Heart right ventricle (tissue), 16 donors: ENCODE measurements at regions not wholly inside any gene's neighbourhood (a gene's known extent, or its start where the extent isn't known, plus 50 kb on each side); places are given as distances from the start of the nearest gene placed in this dataset.

Experiments used
- ATAC-seq, 8 donors: fragments of 200-7000 bp; cut with Tn5 transposase; one replicate each; pipeline ENCODE4 v1.9.1; 2020; ENCODE audit warnings: mild to moderate bottlenecking in 8 of 8, moderate library complexity in 8 of 8, moderate number of reproducible peaks in 1 of 8
- DNase-seq, 2 donors: peaks; one replicate each; pipeline ENCODE4 v3.0.0-alpha.2; 2020
- H3K27ac ChIP-seq, 10 donors: fragments of 200-600 bp; sonication (generic) in 2 of 10; one replicate each; pipeline versions ENCODE4 v1.5.0 to v1.8.0; 2020 to 2022; ENCODE audit warnings: mild to moderate bottlenecking in 3 of 10
- H3K27me3 ChIP-seq, 7 donors: fragments of 200-600 bp; one replicate each; pipeline ENCODE4 v1.8.0; 2021 to 2022; ENCODE audit warnings: mild to moderate bottlenecking in 2 of 7
- H3K36me3 ChIP-seq, 9 donors: fragments of 200-600 bp; sonication (generic) in 1 of 9; one replicate each; pipeline versions ENCODE4 v1.5.0 to v1.8.0; 2020 to 2022; ENCODE audit warnings: mild to moderate bottlenecking in 2 of 9
- H3K4me1 ChIP-seq, 9 donors: fragments of 200-600 bp; sonication (generic) in 1 of 9; one replicate each; pipeline versions ENCODE4 v1.5.0 to v1.8.0; 2020 to 2022; ENCODE audit warnings: mild to moderate bottlenecking in 4 of 9
- H3K4me3 ChIP-seq, 10 donors: fragments of 200-600 bp; sonication (generic) in 2 of 10; one replicate each; pipeline versions ENCODE4 v1.5.0 to v1.8.0; 2020 to 2022; ENCODE audit warnings: mild to moderate bottlenecking in 7 of 10, moderate library complexity in 2 of 10
- H3K9me3 ChIP-seq, 11 donors: fragments of 200-600 bp in 10 of 11; sonication (generic) in 2 of 11; one replicate each; pipeline versions ENCODE4 v1.5.0 to v1.8.0; 2013 to 2022; ENCODE audit warnings: mild to moderate bottlenecking in 2 of 11, control low read depth in 1 of 11, moderate library complexity in 1 of 11
- WGBS, 2 donors: extraction: QIAGEN DNeasy Blood & Tissue Kit; methylation state at CpG; one replicate each; pipeline ENCODE4 v1.1.7; 2013; ENCODE audit warnings: inconsistent platforms in 1 of 2; 5-methylcytosine and 5-hydroxymethylcytosine counted together
- intact Hi-C, 10 donors: fragments of 100-400 bp; cut with DNase I; formaldehyde crosslinking; loops; one replicate each; pipeline versions ENCODE4 v1.11.1 to v1.14.2; 2022
- TF ChIP-seq, protein P1 (sequence below), 9 donors: fragments of 200-600 bp; sonication (generic) in 2 of 9; IDR thresholded peaks; one replicate each; pipeline versions ENCODE4 v1.5.0 to v1.8.0; 2021 to 2022; ENCODE audit warnings: antibody characterized with exemption in 9 of 9, mild to moderate bottlenecking in 5 of 9, moderate library complexity in 1 of 9
- donor health status: Arrhythmogenic right ventricular cardiomyopathy.
- donor health status: ischemic (EF 13 %, LVEDD 7.1; RV severe dilation, severe dysfunction).
- donor health status: healthy with polysubstance abuse.
- donor health status: DM: no; HTN: yes; CAD: no.
- donor health status: DM: no; HTN: no; CAD: no.
- donor health status: ischemic (EF 25% LVEDD 6.9; RV normal size, moderate dysfunction).
- donor health status: ischemic (EF 25% LVEDD 5.7; RV mildly dilated, moderate dysfunction).
- donor health status: healthy.
- donor health status: DM: yes; HTN: yes; CAD: no.
- donor health status: Ischemic cardiomyopathy.
- donor health status: ischemic (EF 35%, LVEDD 5.7; RV mildly dilated, moderate dysfunction).
- donor health status: nonischemic (EF 11% LVEDD 7.7; RV severe dilation, severe dysfunction).
- donor health status: DM: yes; HTN: yes; CAD: no.
- donor health status: PGD.
- donor health status: ischemic (EF 29% LVEDD 5.4; RV normal size, mild dysfunction).
- donor health status: nonischemic (EF 23%, LVEDD 6.1; RV moderate dilation, normal function).

DNA sequence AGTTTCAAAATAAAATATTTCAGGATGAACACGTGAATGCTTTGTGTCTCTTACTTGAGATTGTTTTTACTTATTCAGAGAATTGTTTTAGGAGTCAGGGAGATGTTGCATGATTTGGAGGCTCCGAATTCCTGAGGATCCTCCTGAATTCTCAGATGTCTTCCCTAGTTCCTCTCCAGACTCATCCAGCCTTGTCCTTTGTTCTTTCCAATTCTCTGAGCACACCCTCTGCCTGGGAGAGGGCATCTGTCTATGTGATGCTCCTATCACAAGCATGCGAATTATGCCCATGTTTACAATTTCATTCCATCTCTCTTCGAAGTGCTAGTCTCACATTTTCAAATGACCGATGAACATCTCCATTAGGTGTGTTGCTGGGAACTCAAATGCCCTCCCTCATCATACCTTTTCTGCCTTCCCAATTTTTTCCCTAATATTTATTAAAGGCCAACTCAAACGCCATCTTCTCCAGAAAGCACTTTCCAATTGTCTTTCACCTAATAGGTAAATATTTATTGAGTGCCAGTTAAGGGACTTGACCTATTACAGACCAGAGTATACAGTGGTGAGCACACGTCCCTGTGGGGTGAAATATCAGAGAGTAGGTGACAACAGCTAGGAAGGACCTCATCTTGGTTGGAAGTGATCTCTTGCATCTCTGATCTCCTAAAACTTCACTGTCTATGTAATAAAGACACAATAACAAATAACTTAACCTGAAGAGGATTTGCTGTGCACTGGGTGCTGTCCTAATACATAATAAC lies 64.4 kb downstream of the ARF6 start:
- H3K27me3 ChIP-seq = no peaks in the 10 kb centered on the region
- H3K9me3 ChIP-seq = no peaks in the 10 kb centered on the region
- no peak for DNase-seq
- no peak for ATAC-seq
- intact Hi-C loops = no loop called here
- peaks cover 0 to 9% (median 0%) of the 10 kb centered on the region in 9 donors for H3K4me1 ChIP-seq
- TF ChIP-seq, protein P1, sequence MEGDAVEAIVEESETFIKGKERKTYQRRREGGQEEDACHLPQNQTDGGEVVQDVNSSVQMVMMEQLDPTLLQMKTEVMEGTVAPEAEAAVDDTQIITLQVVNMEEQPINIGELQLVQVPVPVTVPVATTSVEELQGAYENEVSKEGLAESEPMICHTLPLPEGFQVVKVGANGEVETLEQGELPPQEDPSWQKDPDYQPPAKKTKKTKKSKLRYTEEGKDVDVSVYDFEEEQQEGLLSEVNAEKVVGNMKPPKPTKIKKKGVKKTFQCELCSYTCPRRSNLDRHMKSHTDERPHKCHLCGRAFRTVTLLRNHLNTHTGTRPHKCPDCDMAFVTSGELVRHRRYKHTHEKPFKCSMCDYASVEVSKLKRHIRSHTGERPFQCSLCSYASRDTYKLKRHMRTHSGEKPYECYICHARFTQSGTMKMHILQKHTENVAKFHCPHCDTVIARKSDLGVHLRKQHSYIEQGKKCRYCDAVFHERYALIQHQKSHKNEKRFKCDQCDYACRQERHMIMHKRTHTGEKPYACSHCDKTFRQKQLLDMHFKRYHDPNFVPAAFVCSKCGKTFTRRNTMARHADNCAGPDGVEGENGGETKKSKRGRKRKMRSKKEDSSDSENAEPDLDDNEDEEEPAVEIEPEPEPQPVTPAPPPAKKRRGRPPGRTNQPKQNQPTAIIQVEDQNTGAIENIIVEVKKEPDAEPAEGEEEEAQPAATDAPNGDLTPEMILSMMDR (IDR thresholded peaks at IDR 0.05) = no peak
- 87% methylated on average over 7 of the region's 7 CpGs for WGBS, 2 donors
- no peak overlapping the region for H3K27ac ChIP-seq
- no peaks in the 10 kb centered on the region for H3K36me3 ChIP-seq
- no peak overlapping the region for H3K4me3 ChIP-seq

DNA sequence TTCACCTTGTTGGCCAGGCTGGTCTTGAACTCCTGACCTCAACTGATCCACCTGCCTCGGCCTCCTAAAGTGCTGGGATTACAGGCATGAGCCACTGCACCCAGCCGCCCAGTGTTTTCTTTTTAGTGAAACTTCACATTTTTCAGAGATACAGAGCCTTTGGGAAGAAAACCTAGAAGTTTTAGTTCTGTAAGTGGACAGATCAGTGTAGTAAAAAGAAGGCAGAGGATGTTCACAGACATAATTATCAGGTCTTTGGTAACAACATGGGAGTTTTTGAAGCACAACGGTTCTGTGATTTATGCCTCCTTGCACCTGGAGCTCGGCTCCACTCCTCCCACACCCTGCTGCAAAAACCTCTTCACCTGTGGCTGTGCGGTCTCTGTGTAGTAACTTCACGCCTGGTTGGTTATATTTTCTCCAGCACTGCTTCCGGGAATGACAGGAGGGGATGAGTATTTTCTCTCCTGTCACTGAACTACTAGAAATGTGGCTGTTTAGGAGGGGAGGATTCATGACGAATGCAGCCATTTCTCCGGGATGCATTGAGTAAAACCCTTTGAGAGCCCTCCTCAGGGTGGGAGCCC lies 67.0 kb downstream of the ARF6 start:
- Histone ChIP-seq H3K4me1 (peaks cover 0 to 4% (median 0%) of the 10 kb centered on the region in 9 donors), H3K9me3 (no peaks in the 10 kb centered on the region), H3K36me3 (no peaks in the 10 kb centered on the region), H3K4me3 (no peak overlapping the region), H3K27ac (no peak overlapping the region), H3K27me3 (no peaks in the 10 kb centered on the region)
- DNase-seq (no peak), ATAC-seq (no peak)
- TF ChIP-seq, protein P1 (IDR thresholded peaks at IDR 0.05) = no peak
- 87 to 89% methylated on average over 9 of the region's 9 CpGs for WGBS, 2 donors
- intact Hi-C loops = loop anchor here in 1 of 10 donors (10.0 kb wide), 1 partner anchor 45 kb away; no protein-coding TSS in a partner anchor

DNA sequence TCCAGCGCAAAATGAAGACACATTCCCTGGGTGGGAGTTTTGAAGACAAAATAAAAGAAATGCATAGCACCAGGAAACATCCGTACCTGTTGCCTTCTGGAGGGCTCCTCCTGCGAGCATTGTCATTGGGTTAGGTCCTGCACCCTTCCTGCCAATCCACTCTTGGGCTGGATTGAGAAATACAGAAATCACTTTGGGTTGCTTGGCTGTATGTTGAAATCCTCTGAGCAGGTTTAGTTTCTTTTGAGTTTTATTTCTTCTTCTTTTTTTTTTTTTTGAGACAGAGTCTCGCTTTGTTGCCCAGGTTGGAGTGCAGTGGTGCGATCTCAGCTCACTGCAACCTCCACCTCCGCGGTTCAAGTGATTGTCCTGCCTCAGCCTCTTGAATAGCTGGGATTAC lies 67.6 kb downstream of the ARF6 start:
- Histone ChIP-seq H3K36me3 (no peaks in the 10 kb centered on the region), H3K4me3 (no peak overlapping the region), H3K4me1 (peaks cover 0 to 4% (median 0%) of the 10 kb centered on the region in 9 donors), H3K27ac (no peak overlapping the region), H3K27me3 (no peaks in the 10 kb centered on the region), H3K9me3 (no peaks in the 10 kb centered on the region)
- DNase-seq (no peak), ATAC-seq (no peak)
- intact Hi-C loops = loop anchor here in 1 of 10 donors (10.0 kb wide), 1 partner anchor 46 kb away; no protein-coding TSS in a partner anchor
- WGBS, 2 donors = 83 to 84% methylated on average over 7 of the region's 7 CpGs
- TF ChIP-seq, protein P1 (IDR thresholded peaks at IDR 0.05) = no peak

DNA sequence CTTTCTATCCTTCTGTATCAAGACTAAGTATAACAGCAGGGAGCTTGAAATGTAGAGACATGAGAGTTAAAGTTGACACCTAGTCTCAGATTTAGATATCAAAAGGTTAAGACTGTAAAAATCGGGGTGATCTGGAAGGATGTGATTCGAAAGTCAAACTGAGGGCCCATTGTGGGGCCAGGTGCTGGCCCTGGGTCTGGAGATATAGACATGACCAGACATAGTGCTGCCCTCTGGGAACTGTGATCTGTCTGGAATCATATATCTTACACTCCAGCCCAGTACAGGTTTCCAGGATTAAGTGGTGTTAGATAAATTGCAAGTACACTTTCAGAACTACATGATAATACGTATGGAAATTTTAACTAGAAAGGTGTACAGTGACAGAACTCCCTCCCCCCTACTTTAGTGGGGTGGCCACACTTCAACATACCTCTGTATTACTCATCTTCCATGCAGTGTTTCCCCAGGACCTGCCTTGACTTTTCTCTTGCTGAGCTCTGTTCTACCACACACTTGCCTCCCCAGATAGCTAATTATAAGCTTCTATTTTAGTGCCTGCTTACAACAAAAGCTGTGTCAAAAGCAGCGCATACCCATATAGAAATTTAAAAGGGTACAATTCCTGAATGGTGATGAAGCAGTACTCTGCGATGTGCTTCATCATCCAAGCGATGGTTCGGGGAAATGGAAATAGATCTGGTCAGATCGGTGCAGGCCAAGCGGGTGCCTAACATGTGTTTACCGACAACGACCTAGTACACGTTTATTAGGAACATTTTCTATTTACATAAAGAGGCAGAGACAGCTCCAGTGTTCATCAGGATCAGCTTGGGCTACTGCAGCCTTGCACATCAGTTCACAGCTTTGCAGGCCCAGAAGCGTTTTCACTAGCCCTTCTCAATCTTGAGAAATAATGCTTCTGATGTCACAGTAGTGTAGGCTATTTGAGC lies 68.7 kb downstream of the ARF6 start:
- DNase-seq = no peak
- Histone ChIP-seq H3K27ac (no peak overlapping the region), H3K4me1 (peaks cover 0 to 7% (median 0%) of the 10 kb centered on the region in 9 donors), H3K4me3 (no peak overlapping the region), H3K9me3 (no peaks in the 10 kb centered on the region), H3K27me3 (no peaks in the 10 kb centered on the region), H3K36me3 (no peaks in the 10 kb centered on the region)
- TF ChIP-seq, protein P1 (IDR thresholded peaks at IDR 0.05) = no peak
- ATAC-seq = no peak
- WGBS, 2 donors = 89 to 92% methylated on average over 13 of the region's 13 CpGs
- intact Hi-C loops = loop anchor here in 1 of 10 donors (10.0 kb wide), 1 partner anchor 47 kb away; no protein-coding TSS in a partner anchor
